ENCODE measurements at regions not wholly inside any gene's neighbourhood (a gene's known extent, or its start where the extent isn't known, plus 50 kb on each side); places are given as distances from the start of the nearest gene placed in this dataset.

DNA sequence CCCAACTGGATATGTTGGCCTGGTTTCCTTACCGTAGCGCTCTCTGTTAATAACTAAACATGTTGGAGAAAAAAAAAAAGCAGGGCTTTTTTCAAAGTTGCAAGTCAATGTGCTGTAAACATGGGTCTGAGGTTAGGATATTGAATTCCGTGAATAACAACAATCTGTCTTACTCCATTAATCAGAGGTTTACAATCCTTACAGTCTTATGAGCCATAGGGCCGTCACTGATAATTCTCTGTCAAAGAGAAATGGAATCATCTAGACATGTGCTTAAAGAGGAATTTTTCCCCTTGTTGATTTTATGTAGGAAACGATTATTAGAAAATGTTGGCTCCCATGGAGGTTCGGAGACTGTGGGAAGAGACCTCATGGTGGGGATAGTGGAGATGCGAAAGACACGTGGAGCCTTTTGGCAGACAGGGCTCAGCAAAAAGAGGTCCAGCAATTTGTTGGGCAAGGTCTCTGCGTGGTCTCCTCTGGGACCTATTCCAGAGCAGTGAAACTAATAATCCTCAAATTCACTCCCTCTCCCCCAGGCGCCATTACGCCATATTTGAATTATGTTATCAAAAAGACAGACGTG lies 83.5 kb upstream of the CLDN14 start:
- peaks cover 6% of the 10 kb centered on the region for H3K4me1 Mint-ChIP-seq
- Histone ChIP-seq H4K20me1 (ENCODE audit: insufficient read depth, low read length) (no peaks in the 10 kb centered on the region), H2AFZ (ENCODE audit: insufficient read depth, low read depth, low read length, poor library complexity, severe bottlenecking) (no peak overlapping the region), H3K4me2 (replicated peaks; ENCODE audit: extremely low read depth, low read length, poor library complexity, severe bottlenecking) (no peak overlapping the region), H3K36me3 (replicated peaks in 1 of 2; ENCODE audit: control insufficient read depth in 1 of 2, insufficient read depth in 2 of 2, low read length in 2 of 2) (no peaks in the 10 kb centered on the region), H3K9ac (ENCODE audit: insufficient read depth, low read length, poor library complexity, severe bottlenecking) (no peak overlapping the region), H3K27ac (ENCODE audit: low read depth in 1 of 2, low read length in 2 of 2) (no peak overlapping the region), H3K79me2 (ENCODE audit: insufficient read depth, low read length) (no peaks in the 10 kb centered on the region), H3K9me3 (replicated peaks in 1 of 2; ENCODE audit: control insufficient read depth in 1 of 2, insufficient read depth in 1 of 2, low read length in 2 of 2) (peaks cover 0 to 6% of the 10 kb centered on the region in 2 donors), H3K27me3 (ENCODE audit: control insufficient read depth in 2 of 2, insufficient read depth in 2 of 2, low read length in 2 of 2) (no peaks in the 10 kb centered on the region), H3K4me1 (ENCODE audit: control insufficient read depth in 1 of 2, insufficient read depth in 2 of 2, low read length in 2 of 2) (no peaks in the 10 kb centered on the region), H3K4me3 (replicated peaks in 1 of 3; ENCODE audit: low read depth in 2 of 3, low read length in 3 of 3) (no peak overlapping the region)
- intact Hi-C loops (cut with micrococcal nuclease) = no loop called here
- DNase-seq = no peak
- H3K9me3 Mint-ChIP-seq = peaks cover 0 to 5% (median 3%) of the 10 kb centered on the region in 7 donors
- 82% methylated on average over 8 of the region's 12 CpGs for WGBS (ENCODE audit: insufficient coverage)
- no peak for TF ChIP-seq CTCF (IDR thresholded peaks at IDR 0.05)
- H3K36me3 Mint-ChIP-seq = no peaks in the 10 kb centered on the region
- no peak overlapping the region for H3K4me3 Mint-ChIP-seq
- H3K27ac Mint-ChIP-seq = no peak overlapping the region
- peaks cover 4% of the 10 kb centered on the region in 3 donors for H3K27me3 Mint-ChIP-seq (ENCODE audit: low read depth in 3 of 3)

DNA sequence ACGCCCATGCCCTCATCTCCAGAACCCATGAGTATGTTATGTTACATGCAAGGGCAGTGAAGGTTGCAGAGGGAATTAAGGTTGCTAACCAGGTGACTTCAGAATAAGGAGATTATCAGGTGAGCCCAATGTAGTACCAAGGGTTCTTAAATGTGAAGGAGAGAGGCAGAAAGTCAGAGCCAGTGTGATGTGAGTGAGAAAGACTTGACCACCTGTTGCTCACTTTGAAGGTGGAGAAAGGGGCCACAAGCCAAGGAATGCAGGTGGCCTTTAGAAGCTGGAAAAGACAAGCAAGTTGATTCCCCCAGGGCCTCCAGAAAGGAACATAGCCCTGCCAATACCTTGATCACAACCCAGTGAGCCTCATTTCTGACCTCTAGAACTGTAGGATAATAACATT lies 84.7 kb upstream of the CLDN14 start:
- Histone ChIP-seq H4K20me1 (ENCODE audit: insufficient read depth, low read length) (no peaks in the 10 kb centered on the region), H3K27ac (ENCODE audit: low read depth in 1 of 2, low read length in 2 of 2) (no peak overlapping the region), H3K4me1 (ENCODE audit: control insufficient read depth in 1 of 2, insufficient read depth in 2 of 2, low read length in 2 of 2) (no peaks in the 10 kb centered on the region), H3K27me3 (ENCODE audit: control insufficient read depth in 2 of 2, insufficient read depth in 2 of 2, low read length in 2 of 2) (no peaks in the 10 kb centered on the region), H3K4me2 (replicated peaks; ENCODE audit: extremely low read depth, low read length, poor library complexity, severe bottlenecking) (no peak overlapping the region), H3K9ac (ENCODE audit: insufficient read depth, low read length, poor library complexity, severe bottlenecking) (no peak overlapping the region), H3K36me3 (replicated peaks in 1 of 2; ENCODE audit: control insufficient read depth in 1 of 2, insufficient read depth in 2 of 2, low read length in 2 of 2) (no peaks in the 10 kb centered on the region), H2AFZ (ENCODE audit: insufficient read depth, low read depth, low read length, poor library complexity, severe bottlenecking) (no peak overlapping the region), H3K9me3 (replicated peaks in 1 of 2; ENCODE audit: control insufficient read depth in 1 of 2, insufficient read depth in 1 of 2, low read length in 2 of 2) (peaks cover 0 to 6% of the 10 kb centered on the region in 2 donors), H3K79me2 (ENCODE audit: insufficient read depth, low read length) (no peaks in the 10 kb centered on the region), H3K4me3 (replicated peaks in 1 of 3; ENCODE audit: low read depth in 2 of 3, low read length in 3 of 3) (no peak overlapping the region)
- TF ChIP-seq CTCF (IDR thresholded peaks at IDR 0.05) = no peak
- intact Hi-C loops (cut with micrococcal nuclease) = no loop called here
- H3K4me1 Mint-ChIP-seq = peaks cover 6% of the 10 kb centered on the region
- peaks cover 0 to 5% (median 3%) of the 10 kb centered on the region in 7 donors for H3K9me3 Mint-ChIP-seq
- no peak overlapping the region for H3K4me3 Mint-ChIP-seq
- H3K27me3 Mint-ChIP-seq (ENCODE audit: low read depth in 3 of 3) = peaks cover 4 to 6% (median 4%) of the 10 kb centered on the region in 3 donors
- no peak overlapping the region for H3K27ac Mint-ChIP-seq
- WGBS (ENCODE audit: insufficient coverage) = no CpG with 5 or more reads among the region's 1 CpG
- DNase-seq = no peak
- no peaks in the 10 kb centered on the region for H3K36me3 Mint-ChIP-seq

Data from CD14-positive monocyte (primary cell).